H1 (cell line): ENCODE measurements at regions not wholly inside any gene's neighbourhood (a gene's known extent, or its start where the extent isn't known, plus 50 kb on each side); places are given as distances from the start of the nearest gene placed in this dataset.

Experiments used
- CTCF ChIA-PET: fragments of 300-600 bp; sonication (Branson Sonifier 250); formaldehyde crosslinking; loops from one replicate; lab custom pipeline; 2021; ENCODE audit not compliant: partially characterized antibody; lab: Charles Lee
- POLR2A ChIA-PET: fragments of 300-600 bp; sonication (Branson Sonifier 250); formaldehyde crosslinking; loops from one replicate; lab custom pipeline; 2021; ENCODE audit warnings: inconsistent platforms; ENCODE audit not compliant: partially characterized antibody; lab: Charles Lee
- DNase-seq, 2 experiments: peaks; one replicate each; pipeline versions ENCODE4 v3.0.0 to v3.0.0-alpha.2; 2010 to 2022; ENCODE audit warnings: low spot score in 2 of 2, low read depth in 1 of 2, mixed read lengths in 1 of 2
- FAIRE-seq: peaks from 2 replicates; lab custom pipeline; 2011; peaks lifted over from hg19 to GRCh38; lab: Jason Lieb, UNC
- H2AFZ ChIP-seq: 2 replicates; pipeline ENCODE4 v1.8.1; 2012; ENCODE audit warnings: low read length, inconsistent platforms
- H2AK5ac ChIP-seq: 2 replicates; pipeline ENCODE4 v1.6.1; 2013; ENCODE audit warnings: low read depth, low read length
- H2BK120ac ChIP-seq: replicated peaks from 2 replicates; pipeline ENCODE3; 2013; ENCODE audit warnings: low read depth, low read length, inconsistent platforms
- H2BK12ac ChIP-seq: 2 replicates; pipeline ENCODE4 v1.6.1; 2013; ENCODE audit warnings: low read depth, low read length
- H2BK15ac ChIP-seq: 2 replicates; pipeline ENCODE4 v1.6.1; 2013; ENCODE audit warnings: low read length
- H2BK20ac ChIP-seq: 2 replicates; pipeline ENCODE4 v1.6.1; 2013; ENCODE audit warnings: low read length
- H2BK5ac ChIP-seq: 2 replicates; pipeline ENCODE4 v1.6.1; 2013; ENCODE audit warnings: low read depth, low read length
- H3K14ac ChIP-seq: 2 replicates; pipeline ENCODE4 v1.6.1; 2013; ENCODE audit warnings: inconsistent platforms; ENCODE audit not compliant: insufficient read length
- H3K18ac ChIP-seq: 2 replicates; pipeline ENCODE4 v1.6.1; 2013; ENCODE audit warnings: low read length; ENCODE audit errors: extremely low read depth
- H3K23ac ChIP-seq: 2 replicates; pipeline ENCODE4 v1.6.1; 2013; ENCODE audit warnings: inconsistent platforms; ENCODE audit not compliant: insufficient read length
- H3K23me2 ChIP-seq: 2 replicates; pipeline ENCODE4 v1.6.1; 2013; ENCODE audit warnings: low read depth, low read length
- H3K27ac ChIP-seq: 2 replicates; pipeline ENCODE4 v1.6.1; 2011; ENCODE audit warnings: low read depth, low read length, inconsistent platforms
- H3K27me3 ChIP-seq, 4 experiments: replicated peaks in 1 of 4; 1 replicate in 1 of 4; 2 replicates in 3 of 4; pipeline versions ENCODE4 v1.6.1 to v1.8.1; 2011 to 2013; ENCODE audit warnings: low read length in 3 of 4, mild to moderate bottlenecking in 3 of 4, inconsistent platforms in 2 of 4, mixed read lengths in 2 of 4, moderate library complexity in 1 of 4; ENCODE audit not compliant: control insufficient read depth in 3 of 4, insufficient read depth in 3 of 4; ENCODE audit errors: extremely low read depth in 1 of 4
- H3K36me3 ChIP-seq, 4 experiments: 2 replicates each; pipeline versions ENCODE4 v1.6.1 to v1.8.1; 2011 to 2013; ENCODE audit warnings: mild to moderate bottlenecking in 4 of 4, low read length in 3 of 4, moderate library complexity in 2 of 4, control low read depth in 1 of 4, inconsistent platforms in 1 of 4; ENCODE audit not compliant: insufficient read depth in 4 of 4, control insufficient read depth in 2 of 4
- H3K4ac ChIP-seq: replicated peaks from 2 replicates; pipeline ENCODE3; 2013; ENCODE audit warnings: low read length, low read depth, mixed read lengths, inconsistent platforms; ENCODE audit not compliant: insufficient read length
- H3K4me1 ChIP-seq, 4 experiments: replicated peaks in 1 of 4; 1 replicate in 1 of 4; 2 replicates in 3 of 4; pipeline versions ENCODE4 v1.6.1 to v1.8.1; 2011 to 2013; ENCODE audit warnings: low read length in 3 of 4, inconsistent platforms in 2 of 4, mixed read lengths in 1 of 4; ENCODE audit not compliant: insufficient read depth in 4 of 4, control insufficient read depth in 3 of 4
- H3K4me2 ChIP-seq, 2 experiments: 2 replicates each; pipeline versions ENCODE4 v1.6.1 to v1.8.1; 2011 to 2013; ENCODE audit warnings: low read depth in 2 of 2, low read length in 2 of 2, control low read depth in 1 of 2, inconsistent platforms in 1 of 2, mild to moderate bottlenecking in 1 of 2; ENCODE audit not compliant: insufficient read depth in 1 of 2
- H3K4me3 ChIP-seq, 4 experiments: fragments of 200-600, 300-600 bp in 1 of 4; sonication (generic), shearing (Covaris generic), sonication (Bioruptor Twin) in 1 of 4; 2 replicates each; pipeline versions ENCODE4 v1.5.1 to v1.8.1; 2011 to 2016; ENCODE audit warnings: low read length in 4 of 4, low read depth in 3 of 4, control low read depth in 2 of 4, inconsistent platforms in 2 of 4, mild to moderate bottlenecking in 2 of 4, mixed read lengths in 1 of 4, moderate library complexity in 1 of 4; ENCODE audit not compliant: insufficient read depth in 2 of 4; ENCODE audit errors: extremely low read depth in 1 of 4
- H3K56ac ChIP-seq: replicated peaks from 2 replicates; pipeline ENCODE3; 2013; ENCODE audit warnings: low read depth, mild to moderate bottlenecking, mixed read lengths, low read length, inconsistent platforms; ENCODE audit not compliant: insufficient read length
- H3K79me1 ChIP-seq: 2 replicates; pipeline ENCODE4 v1.6.1; 2013; ENCODE audit warnings: low read depth, low read length, control low read depth
- H3K79me2 ChIP-seq, 2 experiments: 2 replicates each; pipeline versions ENCODE4 v1.6.1 to v1.8.1; 2012 to 2013; ENCODE audit warnings: low read length in 2 of 2, mild to moderate bottlenecking in 2 of 2, inconsistent platforms in 1 of 2; ENCODE audit not compliant: insufficient read depth in 2 of 2, control insufficient read depth in 1 of 2
- H3K9ac ChIP-seq, 4 experiments: replicated peaks in 1 of 4; 1 replicate in 1 of 4; 2 replicates in 3 of 4; pipeline versions ENCODE4 v1.6.1 to v1.8.1; 2011 to 2013; ENCODE audit warnings: low read depth in 3 of 4, low read length in 3 of 4, control low read depth in 2 of 4, mild to moderate bottlenecking in 2 of 4, moderate library complexity in 2 of 4, inconsistent platforms in 1 of 4; ENCODE audit errors: extremely low read depth in 1 of 4
- H3K9me3 ChIP-seq, 2 experiments: 2 replicates each; pipeline versions ENCODE4 v1.6.1 to v1.8.1; 2012 to 2013; ENCODE audit warnings: mild to moderate bottlenecking in 2 of 2, moderate library complexity in 2 of 2, control low read depth in 1 of 2, inconsistent platforms in 1 of 2, low read depth in 1 of 2, low read length in 1 of 2, mixed read lengths in 1 of 2; ENCODE audit not compliant: insufficient read depth in 2 of 2
- H4K20me1 ChIP-seq, 2 experiments: replicated peaks in 1 of 2; 2 replicates each; pipeline versions ENCODE3 to v1.8.1; 2011 to 2013; ENCODE audit warnings: inconsistent platforms in 2 of 2, low read length in 2 of 2, mild to moderate bottlenecking in 1 of 2; ENCODE audit not compliant: insufficient read depth in 2 of 2, control insufficient read depth in 1 of 2
- H4K5ac ChIP-seq: 2 replicates; pipeline ENCODE4 v1.6.1; 2013; ENCODE audit warnings: low read length, low read depth, mixed read lengths, inconsistent platforms; ENCODE audit not compliant: insufficient read length
- H4K8ac ChIP-seq: 2 replicates; pipeline ENCODE4 v1.8.0; 2013; ENCODE audit warnings: mild to moderate bottlenecking, moderate library complexity, low read length, inconsistent platforms; ENCODE audit not compliant: insufficient read depth; ENCODE audit errors: extremely low read depth
- H4K91ac ChIP-seq: replicated peaks from 2 replicates; pipeline ENCODE3; 2013; ENCODE audit warnings: low read length, mixed read lengths, inconsistent platforms; ENCODE audit not compliant: insufficient read length
- BCL11A ChIP-seq, 2 experiments: IDR thresholded peaks; one replicate each; pipeline ENCODE4 v1.6.1; 2011; ENCODE audit warnings: low read depth in 2 of 2, low read length in 2 of 2, mild to moderate bottlenecking in 2 of 2
- CTBP2 ChIP-seq: IDR thresholded peaks from 2 replicates; pipeline ENCODE4 v1.7.0; 2011; ENCODE audit warnings: borderline replicate concordance, mild to moderate bottlenecking, moderate library complexity, mixed read lengths, low read length; ENCODE audit not compliant: insufficient read depth, insufficient read length
- EGR1 ChIP-seq: IDR thresholded peaks from 2 replicates; pipeline ENCODE4 v1.6.1; 2011; ENCODE audit warnings: low read depth, low read length, borderline replicate concordance
- EP300 ChIP-seq, 2 experiments: IDR thresholded peaks; 1 replicate in 1 of 2; 2 replicates in 1 of 2; pipeline ENCODE4 v1.6.1; 2011 to 2012; ENCODE audit warnings: low read depth in 2 of 2, low read length in 2 of 2, mild to moderate bottlenecking in 2 of 2, borderline replicate concordance in 1 of 2, inconsistent platforms in 1 of 2, moderate library complexity in 1 of 2
- HDAC6 ChIP-seq: IDR thresholded peaks from one replicate; pipeline ENCODE4 v1.7.1; 2012; ENCODE audit warnings: low read depth, mild to moderate bottlenecking, inconsistent platforms, low read length, moderate library complexity
- RXRA ChIP-seq: IDR thresholded peaks from 2 replicates; pipeline ENCODE4 v1.6.1; 2011; ENCODE audit warnings: low read depth, mild to moderate bottlenecking, low read length, moderate library complexity; ENCODE audit not compliant: insufficient read depth
- SUZ12 ChIP-seq: fragments of 200-600 bp; sonication (generic); IDR thresholded peaks from 2 replicates; pipeline ENCODE4 v1.6.1; 2012; ENCODE audit warnings: mild to moderate bottlenecking, inconsistent platforms, low read length, moderate library complexity, mixed read lengths
- ZNF274 ChIP-seq: IDR thresholded peaks from 2 replicates; pipeline ENCODE4 v1.7.0; 2012; ENCODE audit warnings: low read length, borderline replicate concordance; ENCODE audit errors: extremely low read depth
- WGBS, 2 experiments: shearing (Covaris generic) in 1 of 2; methylation state at CpG; one replicate each; pipeline versions ENCODE4 v1.1.6 to v1.1.7; 2013 to 2015; ENCODE audit warnings: low lambda C conversion rate in 2 of 2, mixed read lengths in 2 of 2, inconsistent platforms in 1 of 2, low coverage in 1 of 2, missing lambda C conversion rate in 1 of 2; ENCODE audit not compliant: insufficient replicate concordance in 2 of 2, insufficient coverage in 1 of 2, insufficient read length in 1 of 2; ENCODE audit errors: extremely low coverage in 1 of 2, missing lambda C conversion rate in 1 of 2; 5-methylcytosine and 5-hydroxymethylcytosine counted together

DNA sequence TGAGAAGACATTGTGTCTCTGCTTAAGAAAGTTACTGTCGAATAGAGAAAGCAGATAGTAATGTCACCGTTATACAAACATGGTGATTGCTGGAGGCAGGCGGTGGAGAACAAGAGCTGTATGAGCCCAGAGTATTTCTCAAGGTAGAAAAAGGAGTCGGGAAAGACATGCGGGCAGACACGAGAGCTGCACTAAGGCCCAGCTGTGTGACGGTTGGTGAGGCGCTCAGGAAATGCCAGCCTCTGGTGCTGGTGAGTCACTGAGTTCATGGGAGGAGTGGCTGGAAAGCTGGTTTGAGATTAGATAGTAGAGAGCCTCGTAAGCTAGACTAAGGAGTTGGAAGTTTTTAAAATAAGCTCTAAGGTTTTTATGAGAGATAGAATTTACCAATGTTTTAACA lies 390.9 kb upstream of the TRIB2 start:
- Histone ChIP-seq H3K4me1 (no peaks in the 10 kb centered on the region), H2BK15ac (no peak overlapping the region), H2AK5ac (no peak overlapping the region), H3K18ac (no peak overlapping the region), H3K9me3 (no peaks in the 10 kb centered on the region), H3K56ac (no peak overlapping the region), H3K4me3 (no peak overlapping the region), H2AFZ (no peak overlapping the region), H3K23ac (no peak overlapping the region), H3K27ac (no peak overlapping the region), H4K91ac (no peak overlapping the region), H3K23me2 (no peaks in the 10 kb centered on the region; the same call in 1 of the 2 replicates), H2BK12ac (no peak overlapping the region), H4K8ac (no peak overlapping the region), H2BK20ac (no peak overlapping the region), H2BK120ac (no peak overlapping the region), H3K4ac (no peak overlapping the region), H3K79me2 (no peaks in the 10 kb centered on the region), H2BK5ac (no peak overlapping the region), H4K5ac (no peak overlapping the region), H3K36me3 (no peaks in the 10 kb centered on the region), H3K79me1 (no peaks in the 10 kb centered on the region), H4K20me1 (no peaks in the 10 kb centered on the region), H3K4me2 (no peak overlapping the region), H3K14ac (no peak overlapping the region), H3K9ac (no peak overlapping the region), H3K27me3 (no peaks in the 10 kb centered on the region)
- WGBS, 2 experiments = 89% methylated on average over 9 of the region's 9 CpGs; no CpG with 5 or more reads in 1 of the 2 experiments
- CTCF ChIA-PET = interaction anchor here (1.0 to 1.6 kb wide), 8 partner anchors 8 to 391 kb away, joined by 3 to 7 read pairs (median 4); partner anchors contain the start of gene TRIB2
- FAIRE-seq = no peak
- POLR2A ChIA-PET = no interaction called here
- TF ChIP-seq CTBP2 (no peak), EP300 (IDR thresholded peaks at IDR 0.05; ENCODE audit: borderline replicate concordance in 1 of 2, low read depth in 2 of 2, low read length in 2 of 2) (no peak), EGR1 (no peak), ZNF274 (no peak), BCL11A (IDR thresholded peaks at IDR 0.05; ENCODE audit: low read depth in 2 of 2, low read length in 2 of 2) (no peak), RXRA (no peak), SUZ12 (no peak), HDAC6 (no peak)
- no peak for DNase-seq
